Nephron progenitor cell (in vitro differentiated cells): ENCODE measurements at regions not wholly inside any gene's neighbourhood (a gene's known extent, or its start where the extent isn't known, plus 50 kb on each side); places are given as distances from the start of the nearest gene placed in this dataset.
"Not testable (repeated sequence)": the region's sequence is repeated elsewhere in the genome, so short reads cannot be mapped to it uniquely, and the experiment has no call there.

ENCODE experiments used
- DNase-seq: peaks from one replicate; pipeline ENCODE4 v3.0.0; 2021
- H3K27ac Mint-ChIP-seq: 2 replicates; pipeline ENCODE4 v1.8.0; 2021; ENCODE audit warnings: mild to moderate bottlenecking, moderate library complexity, mixed read lengths
- H3K27me3 Mint-ChIP-seq: 2 replicates; pipeline ENCODE4 v1.8.0; 2021; ENCODE audit warnings: mild to moderate bottlenecking, low read depth, mixed read lengths; ENCODE audit not compliant: poor library complexity
- H3K36me3 Mint-ChIP-seq: 2 replicates; pipeline ENCODE4 v1.8.0; 2021; ENCODE audit warnings: low read depth, mixed read lengths
- H3K4me1 Mint-ChIP-seq: 2 replicates; pipeline ENCODE4 v1.8.0; 2021; ENCODE audit warnings: mixed read lengths
- H3K4me3 Mint-ChIP-seq: 2 replicates; pipeline ENCODE4 v1.8.0; 2021; ENCODE audit warnings: mild to moderate bottlenecking, moderate library complexity, mixed read lengths
- H3K9me3 Mint-ChIP-seq: 2 replicates; pipeline ENCODE4 v1.8.0; 2021; ENCODE audit warnings: mild to moderate bottlenecking, moderate library complexity, mixed read lengths
- CTCF ChIP-seq: fragments of 200-600 bp; sonication (generic); IDR thresholded peaks from 2 replicates; pipeline ENCODE4 v1.5.0; 2021; ENCODE audit warnings: antibody characterized with exemption

GRCh38 chr2:185502351-185502750 is 236.3 kb upstream of the FSIP2 start:
- Mint-ChIP-seq H3K4me1 (no peaks in the 10 kb centered on the region), H3K27me3 (no peaks in the 10 kb centered on the region), H3K27ac (no peak overlapping the region), H3K9me3 (peaks cover 46% of the 10 kb centered on the region), H3K4me3 (no peak overlapping the region), H3K36me3 (peaks cover 67% of the 10 kb centered on the region)
- no peak for TF ChIP-seq CTCF
- no peak for DNase-seq

- DNase-seq, result no peak
- peaks cover 81% of the 10 kb centered on the region for H3K36me3 Mint-ChIP-seq
- H3K27ac Mint-ChIP-seq, result peak overlapping the region; percentile 36
- no peaks in the 10 kb centered on the region for H3K4me1 Mint-ChIP-seq
- H3K4me3 Mint-ChIP-seq, result no peak overlapping the region
- TF ChIP-seq CTCF, result no peak
- peaks cover 77% of the 10 kb centered on the region for H3K9me3 Mint-ChIP-seq
- no peaks in the 10 kb centered on the region for H3K27me3 Mint-ChIP-seq
These were observed 230.9 kb upstream of the FSIP2 start for GRCh38 chr2:185507719-185508118.

GRCh38 chr2:185510060-185510459 is 228.5 kb upstream of the FSIP2 start:
- H3K9me3 Mint-ChIP-seq, result peaks cover 67% of the 10 kb centered on the region
- no peak for TF ChIP-seq CTCF
- no peak overlapping the region for H3K27ac Mint-ChIP-seq
- peaks cover 70% of the 10 kb centered on the region for H3K36me3 Mint-ChIP-seq
- H3K4me1 Mint-ChIP-seq, result no peaks in the 10 kb centered on the region
- H3K27me3 Mint-ChIP-seq, result no peaks in the 10 kb centered on the region
- H3K4me3 Mint-ChIP-seq, result no peak overlapping the region
- no peak for DNase-seq

- Mint-ChIP-seq H3K4me3 (no peak overlapping the region), H3K9me3 (peaks cover 66% of the 10 kb centered on the region), H3K4me1 (no peaks in the 10 kb centered on the region), H3K27ac (no peak overlapping the region), H3K27me3 (no peaks in the 10 kb centered on the region), H3K36me3 (peaks cover 70% of the 10 kb centered on the region)
- DNase-seq, result no peak
- TF ChIP-seq CTCF, result no peak
These were observed 226.7 kb upstream of the FSIP2 start for GRCh38 chr2:185511925-185512324.

GRCh38 chr2:185522472-185522871 is 216.1 kb upstream of the FSIP2 start:
- Mint-ChIP-seq H3K9me3 (peaks cover 8% of the 10 kb centered on the region), H3K27me3 (no peaks in the 10 kb centered on the region), H3K36me3 (peaks cover 36% of the 10 kb centered on the region), H3K27ac (no peak overlapping the region), H3K4me3 (no peak overlapping the region), H3K4me1 (no peaks in the 10 kb centered on the region)
- DNase-seq, result no peak
- TF ChIP-seq CTCF, result no peak

GRCh38 chr2:185524242-185524641 is 214.4 kb upstream of the FSIP2 start:
- H3K36me3 Mint-ChIP-seq, result peaks cover 37% of the 10 kb centered on the region
- not testable (repeated sequence) for DNase-seq, H3K4me3 Mint-ChIP-seq, H3K4me1 Mint-ChIP-seq, H3K27ac Mint-ChIP-seq, H3K27me3 Mint-ChIP-seq
- H3K9me3 Mint-ChIP-seq, result peaks cover 15% of the 10 kb centered on the region
